ENCODE measurements at regions not wholly inside any gene's neighbourhood (a gene's known extent, or its start where the extent isn't known, plus 50 kb on each side); places are given as distances from the start of the nearest gene placed in this dataset.

DNA sequence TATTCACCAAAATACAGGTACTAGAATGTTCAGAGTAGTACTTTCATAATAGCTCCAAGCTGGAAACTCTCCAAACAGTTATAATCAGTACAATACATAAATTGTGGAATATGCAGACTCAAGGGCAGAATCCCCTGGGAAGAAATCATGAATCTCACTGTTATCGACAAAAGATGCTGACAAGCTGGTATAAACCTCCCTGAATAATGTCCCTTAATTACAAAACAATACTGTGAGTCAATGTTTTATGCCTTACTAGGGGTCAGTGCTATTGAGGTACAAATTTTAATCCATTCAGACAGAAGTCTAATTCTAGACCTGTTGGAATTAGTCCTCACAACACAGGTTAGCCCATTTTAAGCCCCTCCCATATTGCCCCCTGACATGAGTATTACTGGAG lies 532.3 kb downstream of the DTWD2 start:
- in situ Hi-C loops (cut with MboI; ENCODE audit: low sequenced_read_pairs, unreplicated experiment) = no loop called here
- DNase-seq (ENCODE audit: low spot score) = no peak
- TF ChIP-seq, protein P1, sequence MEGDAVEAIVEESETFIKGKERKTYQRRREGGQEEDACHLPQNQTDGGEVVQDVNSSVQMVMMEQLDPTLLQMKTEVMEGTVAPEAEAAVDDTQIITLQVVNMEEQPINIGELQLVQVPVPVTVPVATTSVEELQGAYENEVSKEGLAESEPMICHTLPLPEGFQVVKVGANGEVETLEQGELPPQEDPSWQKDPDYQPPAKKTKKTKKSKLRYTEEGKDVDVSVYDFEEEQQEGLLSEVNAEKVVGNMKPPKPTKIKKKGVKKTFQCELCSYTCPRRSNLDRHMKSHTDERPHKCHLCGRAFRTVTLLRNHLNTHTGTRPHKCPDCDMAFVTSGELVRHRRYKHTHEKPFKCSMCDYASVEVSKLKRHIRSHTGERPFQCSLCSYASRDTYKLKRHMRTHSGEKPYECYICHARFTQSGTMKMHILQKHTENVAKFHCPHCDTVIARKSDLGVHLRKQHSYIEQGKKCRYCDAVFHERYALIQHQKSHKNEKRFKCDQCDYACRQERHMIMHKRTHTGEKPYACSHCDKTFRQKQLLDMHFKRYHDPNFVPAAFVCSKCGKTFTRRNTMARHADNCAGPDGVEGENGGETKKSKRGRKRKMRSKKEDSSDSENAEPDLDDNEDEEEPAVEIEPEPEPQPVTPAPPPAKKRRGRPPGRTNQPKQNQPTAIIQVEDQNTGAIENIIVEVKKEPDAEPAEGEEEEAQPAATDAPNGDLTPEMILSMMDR (IDR thresholded peaks at IDR 0.05; ENCODE audit: borderline replicate concordance, control extremely low read depth, extremely low read depth, insufficient read depth, missing control alignments) = no peak

DNA sequence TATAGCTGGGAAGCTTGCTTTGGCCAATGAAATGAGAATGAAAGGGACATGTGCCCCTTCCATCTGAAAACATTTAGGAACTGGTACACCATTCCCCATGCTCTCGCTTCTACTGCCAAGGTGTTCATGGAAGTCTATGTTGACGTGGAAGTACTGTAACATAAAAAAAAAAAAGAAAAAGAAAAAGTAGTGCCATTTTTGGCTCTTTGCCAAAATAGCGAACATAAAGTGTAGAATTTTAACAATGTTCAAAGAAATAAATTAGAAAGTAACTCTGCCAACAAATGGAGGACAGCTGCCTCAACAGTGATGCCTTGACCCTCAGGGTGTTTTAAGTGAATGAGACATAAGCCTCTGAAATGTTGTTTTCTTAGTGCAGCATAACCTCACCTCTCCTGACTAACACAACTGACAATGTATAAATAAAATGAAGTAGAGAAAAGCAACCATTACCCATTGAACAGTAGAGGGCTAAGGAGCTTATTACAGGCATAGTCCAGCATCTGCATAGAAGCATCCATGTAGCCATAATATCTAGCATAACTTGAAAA lies 536.6 kb downstream of the DTWD2 start:
- TF ChIP-seq, protein P1 (IDR thresholded peaks at IDR 0.05; ENCODE audit: borderline replicate concordance, control extremely low read depth, extremely low read depth, insufficient read depth, missing control alignments) = no peak
- DNase-seq (ENCODE audit: low spot score) = no peak
- in situ Hi-C loops (cut with MboI; ENCODE audit: low sequenced_read_pairs, unreplicated experiment) = no loop called here

DNA sequence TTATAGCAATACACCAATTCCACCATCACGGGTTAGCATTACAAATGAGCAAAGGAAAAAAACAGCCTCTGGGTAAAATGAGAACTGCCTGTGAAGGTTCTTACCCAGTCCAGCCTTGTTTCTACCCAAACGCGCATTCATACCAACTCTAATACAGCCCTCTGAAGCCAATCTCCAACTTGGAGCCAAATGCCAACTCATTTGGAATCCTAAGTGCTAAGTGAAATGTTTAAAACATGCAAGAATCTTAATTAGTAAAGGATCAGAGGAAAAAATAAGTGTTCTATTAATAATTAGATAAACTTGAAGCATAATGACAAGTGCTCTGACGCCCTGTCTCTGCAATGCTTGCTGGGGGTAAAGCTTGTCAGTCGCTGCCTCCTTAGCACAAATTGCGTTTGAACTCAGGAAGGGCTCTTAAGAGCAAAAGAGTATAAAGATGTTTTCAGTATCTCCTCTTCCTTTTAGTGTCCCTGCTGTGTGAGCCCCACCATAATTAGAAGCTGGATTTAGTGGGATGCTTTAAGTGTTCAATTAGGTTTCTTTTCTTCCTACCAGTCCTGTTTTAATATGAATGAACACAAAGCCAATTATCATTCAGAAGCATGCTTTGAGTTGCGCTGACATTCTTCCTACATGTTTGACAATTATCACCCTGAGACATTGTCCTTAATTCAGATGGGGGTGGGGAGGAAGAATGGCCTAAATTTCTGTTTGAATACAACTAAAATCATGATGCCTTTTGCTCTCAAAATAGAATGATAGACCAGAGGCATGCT lies 537.6 kb downstream of the DTWD2 start:
- TF ChIP-seq, protein P1 (IDR thresholded peaks at IDR 0.05; ENCODE audit: borderline replicate concordance, control extremely low read depth, extremely low read depth, insufficient read depth, missing control alignments) = no peak
- in situ Hi-C loops (cut with MboI; ENCODE audit: low sequenced_read_pairs, unreplicated experiment) = no loop called here
- no peak for DNase-seq (ENCODE audit: low spot score)

DNA sequence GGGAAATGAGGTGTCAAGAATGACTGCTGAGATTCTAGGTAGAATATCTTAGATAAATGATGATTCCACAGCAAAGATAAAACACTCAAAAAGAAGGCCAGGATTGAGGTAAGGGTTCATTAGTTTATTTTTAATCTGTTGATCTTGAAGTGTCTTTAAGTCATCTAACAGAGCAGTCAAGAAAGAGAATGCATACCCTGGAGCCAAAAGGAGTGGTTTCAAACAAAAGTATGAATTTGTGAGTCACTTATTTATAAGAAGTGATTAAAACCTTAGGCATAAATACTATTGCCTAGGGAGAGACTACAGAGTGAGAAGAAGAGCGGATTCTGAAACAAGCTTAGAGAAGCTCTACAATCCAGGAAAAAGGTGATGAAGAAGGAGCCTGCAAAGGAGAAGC lies 541.0 kb downstream of the DTWD2 start:
- DNase-seq (ENCODE audit: low spot score) = no peak
- in situ Hi-C loops (cut with MboI; ENCODE audit: low sequenced_read_pairs, unreplicated experiment) = no loop called here
- TF ChIP-seq, protein P1 (IDR thresholded peaks at IDR 0.05; ENCODE audit: borderline replicate concordance, control extremely low read depth, extremely low read depth, insufficient read depth, missing control alignments) = no peak

DNA sequence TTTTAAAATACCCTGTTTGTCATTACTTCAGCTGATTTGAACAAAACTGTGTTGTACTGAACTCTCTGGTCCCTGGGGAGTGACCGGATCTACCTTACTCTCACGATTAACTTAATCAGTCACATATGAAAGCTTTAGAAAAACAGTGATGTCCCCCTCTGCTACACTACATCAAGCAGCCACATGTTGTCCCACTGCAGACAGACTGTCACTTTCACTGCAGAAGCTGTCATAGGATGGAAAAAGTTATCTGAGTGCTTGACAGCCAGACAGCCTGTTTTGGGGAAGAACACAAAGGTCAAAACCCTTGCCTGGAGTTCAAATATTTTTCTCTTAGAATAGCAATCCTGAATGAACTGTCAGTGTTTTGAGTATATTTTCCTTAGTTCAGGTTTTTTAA lies 546.4 kb downstream of the DTWD2 start:
- TF ChIP-seq, protein P1 (IDR thresholded peaks at IDR 0.05; ENCODE audit: borderline replicate concordance, control extremely low read depth, extremely low read depth, insufficient read depth, missing control alignments) = no peak
- DNase-seq (ENCODE audit: low spot score) = no peak
- in situ Hi-C loops (cut with MboI; ENCODE audit: low sequenced_read_pairs, unreplicated experiment) = no loop called here

DNA sequence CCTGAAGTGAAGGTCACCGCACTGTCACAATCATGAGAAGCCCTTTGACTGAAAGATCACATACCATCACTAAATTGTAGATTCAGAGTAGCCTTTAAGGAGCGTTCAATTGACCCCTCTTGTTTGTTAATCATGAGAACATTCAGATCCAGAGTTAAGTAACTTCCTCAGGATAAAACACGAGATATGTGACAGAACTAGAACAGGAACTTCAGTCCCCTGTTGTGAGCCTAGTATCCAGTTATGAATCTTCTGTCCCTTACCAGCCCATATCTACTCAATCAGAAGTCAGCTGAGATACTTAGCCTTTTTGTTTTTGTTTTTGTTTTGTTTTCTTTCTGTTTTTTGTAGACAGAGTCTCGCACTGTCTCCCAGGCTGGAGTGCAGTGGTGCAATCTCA lies 547.3 kb downstream of the DTWD2 start:
- no peak for DNase-seq (ENCODE audit: low spot score)
- TF ChIP-seq, protein P1 (IDR thresholded peaks at IDR 0.05; ENCODE audit: borderline replicate concordance, control extremely low read depth, extremely low read depth, insufficient read depth, missing control alignments) = no peak
- in situ Hi-C loops (cut with MboI; ENCODE audit: low sequenced_read_pairs, unreplicated experiment) = no loop called here
